ENCODE measurements at regions not wholly inside any gene's neighbourhood (a gene's known extent, or its start where the extent isn't known, plus 50 kb on each side); places are given as distances from the start of the nearest gene placed in this dataset.

GRCh38 chr9:11457825-11458790 lies 845.3 kb upstream of the PTPRD start:
- TF ChIP-seq BHLHE40 (IDR thresholded peaks at IDR 0.05; ENCODE audit: low read depth, low read length): no peak
- no peak for TF ChIP-seq CTCF (conservative IDR thresholded peaks at IDR 0.05; ENCODE audit: low read depth, low read length)
- TF ChIP-seq CEBPB (IDR thresholded peaks at IDR 0.05; ENCODE audit: low read depth, low read length): peak; percentile 48
- TF ChIP-seq POLR2A (IDR thresholded peaks at IDR 0.05; ENCODE audit: low read depth, low read length): no peak
- TF ChIP-seq RFX5 (IDR thresholded peaks at IDR 0.05; ENCODE audit: low read depth, low read length): no peak

Data from IMR-90 (cell line).